ENCODE measurements at regions not wholly inside any gene's neighbourhood (a gene's known extent, or its start where the extent isn't known, plus 50 kb on each side); places are given as distances from the start of the nearest gene placed in this dataset.
"Not testable (repeated sequence)": the region's sequence is repeated elsewhere in the genome, so short reads cannot be mapped to it uniquely, and the experiment has no call there.

GRCh38 chr9:62931484-62931883 is 1741.6 kb downstream of the SPATA31A7 start:
- not testable (repeated sequence) for FAIRE-seq; DNase-seq (ENCODE audit: insufficient read length, low spot score)

- FAIRE-seq; DNase-seq (ENCODE audit: insufficient read length, low spot score): not testable (repeated sequence)
Measured at GRCh38 chr9:62952840-62953239, 1763.0 kb downstream of the SPATA31A7 start.

Measured in HTR-8/SVneo (cell line).